ENCODE measurements at regions not wholly inside any gene's neighbourhood (a gene's known extent, or its start where the extent isn't known, plus 50 kb on each side); places are given as distances from the start of the nearest gene placed in this dataset.

GRCh38 chr18:75775121-75775520 lies 347.6 kb upstream of the SMIM21 start:
- Mint-ChIP-seq H3K36me3 (ENCODE audit: low read depth) (no peaks in the 10 kb centered on the region), H3K27ac (no peak overlapping the region), H3K4me1 (ENCODE audit: low read depth) (no peaks in the 10 kb centered on the region), H3K4me3 (no peak overlapping the region), H3K9me3 (ENCODE audit: insufficient read depth) (no peaks in the 10 kb centered on the region), H3K27me3 (ENCODE audit: low read depth) (no peaks in the 10 kb centered on the region)
- ATAC-seq (no peak), DNase-seq (no peak)
- POLR2A ChIA-PET: no interaction called here
- CTCF ChIA-PET: no interaction called here

GRCh38 chr18:75773618-75774017 lies 346.1 kb upstream of the SMIM21 start:
- ChIA-PET POLR2A (no interaction called here), CTCF (no interaction called here)
- Mint-ChIP-seq H3K27me3 (ENCODE audit: low read depth) (no peaks in the 10 kb centered on the region), H3K4me1 (ENCODE audit: low read depth) (no peaks in the 10 kb centered on the region), H3K4me3 (no peak overlapping the region), H3K27ac (no peak overlapping the region), H3K36me3 (ENCODE audit: low read depth) (no peaks in the 10 kb centered on the region), H3K9me3 (ENCODE audit: insufficient read depth) (no peaks in the 10 kb centered on the region)
- ATAC-seq (no peak), DNase-seq (no peak)

- DNase-seq (no peak), ATAC-seq (no peak)
- H3K9me3 Mint-ChIP-seq (ENCODE audit: insufficient read depth): no peaks in the 10 kb centered on the region
- no peak overlapping the region for H3K4me3 Mint-ChIP-seq
- H3K27ac Mint-ChIP-seq: no peak overlapping the region
- ChIA-PET POLR2A (no interaction called here), CTCF (no interaction called here)
- H3K4me1 Mint-ChIP-seq (ENCODE audit: low read depth): no peaks in the 10 kb centered on the region
- H3K36me3 Mint-ChIP-seq (ENCODE audit: low read depth): no peaks in the 10 kb centered on the region
- no peaks in the 10 kb centered on the region for H3K27me3 Mint-ChIP-seq (ENCODE audit: low read depth)
Measured at GRCh38 chr18:75762758-75763157, 335.3 kb upstream of the SMIM21 start.

- no peaks in the 10 kb centered on the region for H3K9me3 Mint-ChIP-seq (ENCODE audit: insufficient read depth)
- no peaks in the 10 kb centered on the region for H3K36me3 Mint-ChIP-seq (ENCODE audit: low read depth)
- no peak overlapping the region for H3K4me3 Mint-ChIP-seq
- H3K27me3 Mint-ChIP-seq (ENCODE audit: low read depth): no peaks in the 10 kb centered on the region
- H3K27ac Mint-ChIP-seq: no peak overlapping the region
- H3K4me1 Mint-ChIP-seq (ENCODE audit: low read depth): no peaks in the 10 kb centered on the region
- no peak for ATAC-seq
- ChIA-PET POLR2A (no interaction called here), CTCF (no interaction called here)
- DNase-seq: no peak
Measured at GRCh38 chr18:75760208-75760607, 332.7 kb upstream of the SMIM21 start.

- no peak for ATAC-seq
- POLR2A ChIA-PET: no interaction called here
- no peaks in the 10 kb centered on the region for H3K4me1 Mint-ChIP-seq (ENCODE audit: low read depth)
Measured at GRCh38 chr18:75757951-75758350, 330.4 kb upstream of the SMIM21 start.

GRCh38 chr18:75754433-75754832 lies 326.9 kb upstream of the SMIM21 start:
- POLR2A ChIA-PET: no interaction called here
- Mint-ChIP-seq H3K9me3 (ENCODE audit: insufficient read depth) (no peaks in the 10 kb centered on the region), H3K27ac (no peak overlapping the region), H3K4me3 (no peak overlapping the region), H3K36me3 (ENCODE audit: low read depth) (no peaks in the 10 kb centered on the region), H3K4me1 (ENCODE audit: low read depth) (no peaks in the 10 kb centered on the region), H3K27me3 (ENCODE audit: low read depth) (no peaks in the 10 kb centered on the region)
- DNase-seq: no peak
- ATAC-seq: no peak
- CTCF ChIA-PET: no interaction called here

More at GRCh38 chr18:75757951-75758350, 330.4 kb upstream of the SMIM21 start:
- no peak overlapping the region for H3K27ac Mint-ChIP-seq
- no peaks in the 10 kb centered on the region for H3K27me3 Mint-ChIP-seq (ENCODE audit: low read depth)
- no peak overlapping the region for H3K4me3 Mint-ChIP-seq
- CTCF ChIA-PET: no interaction called here
- no peaks in the 10 kb centered on the region for H3K36me3 Mint-ChIP-seq (ENCODE audit: low read depth)
- DNase-seq: no peak
- no peaks in the 10 kb centered on the region for H3K9me3 Mint-ChIP-seq (ENCODE audit: insufficient read depth)

GRCh38 chr18:75753753-75754152 lies 326.2 kb upstream of the SMIM21 start:
- Mint-ChIP-seq H3K36me3 (ENCODE audit: low read depth) (no peaks in the 10 kb centered on the region), H3K27me3 (ENCODE audit: low read depth) (no peaks in the 10 kb centered on the region), H3K4me3 (no peak overlapping the region), H3K4me1 (ENCODE audit: low read depth) (no peaks in the 10 kb centered on the region), H3K27ac (no peak overlapping the region), H3K9me3 (ENCODE audit: insufficient read depth) (no peaks in the 10 kb centered on the region)
- no peak for DNase-seq
- ATAC-seq: no peak
- ChIA-PET CTCF (no interaction called here), POLR2A (no interaction called here)

GRCh38 chr18:75752740-75753263 lies 325.3 kb upstream of the SMIM21 start:
- ATAC-seq (no peak), DNase-seq (no peak)
- no peaks in the 10 kb centered on the region for H3K9me3 Mint-ChIP-seq (ENCODE audit: insufficient read depth)
- H3K27me3 Mint-ChIP-seq (ENCODE audit: low read depth): no peaks in the 10 kb centered on the region
- no peak overlapping the region for H3K4me3 Mint-ChIP-seq
- POLR2A ChIA-PET: no interaction called here
- no peaks in the 10 kb centered on the region for H3K4me1 Mint-ChIP-seq (ENCODE audit: low read depth)
- H3K36me3 Mint-ChIP-seq (ENCODE audit: low read depth): no peaks in the 10 kb centered on the region
- CTCF ChIA-PET: no interaction called here
- H3K27ac Mint-ChIP-seq: no peak overlapping the region

- no peak for DNase-seq
- CTCF ChIA-PET: no interaction called here
- POLR2A ChIA-PET: no interaction called here
- Mint-ChIP-seq H3K27me3 (ENCODE audit: low read depth) (no peaks in the 10 kb centered on the region), H3K9me3 (ENCODE audit: insufficient read depth) (no peaks in the 10 kb centered on the region), H3K4me1 (ENCODE audit: low read depth) (no peaks in the 10 kb centered on the region), H3K27ac (no peak overlapping the region), H3K4me3 (no peak overlapping the region), H3K36me3 (ENCODE audit: low read depth) (no peaks in the 10 kb centered on the region)
- no peak for ATAC-seq
Measured at GRCh38 chr18:75745147-75745546, 317.6 kb upstream of the SMIM21 start.

- Mint-ChIP-seq H3K4me1 (ENCODE audit: low read depth) (no peaks in the 10 kb centered on the region), H3K27me3 (ENCODE audit: low read depth) (no peaks in the 10 kb centered on the region), H3K4me3 (no peak overlapping the region), H3K27ac (no peak overlapping the region), H3K36me3 (ENCODE audit: low read depth) (no peaks in the 10 kb centered on the region), H3K9me3 (ENCODE audit: insufficient read depth) (no peaks in the 10 kb centered on the region)
- POLR2A ChIA-PET: no interaction called here
- ATAC-seq (no peak), DNase-seq (no peak)
- CTCF ChIA-PET: no interaction called here
Measured at GRCh38 chr18:75742516-75742915, 315.0 kb upstream of the SMIM21 start.

GRCh38 chr18:75739682-75740081 lies 312.2 kb upstream of the SMIM21 start:
- DNase-seq: no peak
- no peak overlapping the region for H3K4me3 Mint-ChIP-seq
- ATAC-seq: no peak
- no peaks in the 10 kb centered on the region for H3K27me3 Mint-ChIP-seq (ENCODE audit: low read depth)
- H3K27ac Mint-ChIP-seq: no peak overlapping the region
- POLR2A ChIA-PET: no interaction called here
- no peaks in the 10 kb centered on the region for H3K9me3 Mint-ChIP-seq (ENCODE audit: insufficient read depth)
- CTCF ChIA-PET: no interaction called here
- H3K4me1 Mint-ChIP-seq (ENCODE audit: low read depth): no peaks in the 10 kb centered on the region
- H3K36me3 Mint-ChIP-seq (ENCODE audit: low read depth): no peaks in the 10 kb centered on the region

- H3K9me3 Mint-ChIP-seq (ENCODE audit: insufficient read depth): no peaks in the 10 kb centered on the region
- no peak overlapping the region for H3K27ac Mint-ChIP-seq
- no peaks in the 10 kb centered on the region for H3K4me1 Mint-ChIP-seq (ENCODE audit: low read depth)
- POLR2A ChIA-PET: no interaction called here
- no peaks in the 10 kb centered on the region for H3K27me3 Mint-ChIP-seq (ENCODE audit: low read depth)
- no peak overlapping the region for H3K4me3 Mint-ChIP-seq
- ATAC-seq (no peak), DNase-seq (no peak)
- CTCF ChIA-PET: no interaction called here
- no peaks in the 10 kb centered on the region for H3K36me3 Mint-ChIP-seq (ENCODE audit: low read depth)
Measured at GRCh38 chr18:75735291-75735690, 307.8 kb upstream of the SMIM21 start.

GRCh38 chr18:75730249-75730648 lies 302.7 kb upstream of the SMIM21 start:
- no peak for DNase-seq
- H3K27me3 Mint-ChIP-seq (ENCODE audit: low read depth): no peaks in the 10 kb centered on the region
- H3K36me3 Mint-ChIP-seq (ENCODE audit: low read depth): no peaks in the 10 kb centered on the region
- no peaks in the 10 kb centered on the region for H3K4me1 Mint-ChIP-seq (ENCODE audit: low read depth)
- no peak for ATAC-seq
- no peaks in the 10 kb centered on the region for H3K9me3 Mint-ChIP-seq (ENCODE audit: insufficient read depth)
- CTCF ChIA-PET: no interaction called here
- no peak overlapping the region for H3K4me3 Mint-ChIP-seq
- POLR2A ChIA-PET: no interaction called here
- H3K27ac Mint-ChIP-seq: no peak overlapping the region
